Esophagus muscularis mucosa (tissue), 4 donors: ENCODE measurements at regions not wholly inside any gene's neighbourhood (a gene's known extent, or its start where the extent isn't known, plus 50 kb on each side); places are given as distances from the start of the nearest gene placed in this dataset.

Experiments
- DNase-seq: peaks from one replicate; pipeline ENCODE4 v3.0.0-alpha.2; 2017; ENCODE audit errors: extremely low spot score
- H3K27ac ChIP-seq, 4 donors: fragments of 200-600 bp; sonication (generic); replicated peaks in 1 of 4; 1 replicate in 3 of 4; 2 replicates in 1 of 4; pipeline ENCODE4 v1.5.1; 2016 to 2019; ENCODE audit warnings: mild to moderate bottlenecking in 1 of 4
- H3K27me3 ChIP-seq, 4 donors: fragments of 200-600 bp; sonication (generic); one replicate each; pipeline versions ENCODE4 v1.5.1 to v1.6.0; 2016 to 2019
- H3K36me3 ChIP-seq, 4 donors: fragments of 200-600 bp; sonication (generic); one replicate each; pipeline ENCODE4 v1.5.1; 2016 to 2019
- H3K4me1 ChIP-seq, 4 donors: fragments of 200-600 bp; sonication (generic); one replicate each; pipeline ENCODE4 v1.5.1; 2016 to 2019
- H3K4me3 ChIP-seq, 4 donors: fragments of 200-600 bp; sonication (generic); 1 replicate in 2 of 4; 2 replicates in 2 of 4; pipeline ENCODE4 v1.5.1; 2016 to 2019; ENCODE audit warnings: mild to moderate bottlenecking in 4 of 4, moderate library complexity in 1 of 4
- H3K9me3 ChIP-seq, 4 donors: fragments of 200-600 bp; sonication (generic); 1 replicate in 3 of 4; 2 replicates in 1 of 4; pipeline ENCODE4 v1.5.1; 2016 to 2019
- CTCF ChIP-seq, 3 experiments: fragments of 200-600 bp in 2 of 3; fragments of 450-650 bp in 1 of 3; sonication (generic) in 2 of 3; IDR thresholded peaks; one replicate each; pipeline ENCODE4 v1.5.1; 2017 to 2019; ENCODE audit warnings: antibody characterized with exemption in 3 of 3, mild to moderate bottlenecking in 2 of 3, moderate library complexity in 1 of 3
- EP300 ChIP-seq: sonication (generic); formaldehyde crosslinking; IDR thresholded peaks from one replicate; pipeline ENCODE4 v1.6.1; 2017; ENCODE audit warnings: antibody characterized with exemption
- POLR2A ChIP-seq: fragments of 450-650 bp; IDR thresholded peaks from one replicate; pipeline ENCODE4 v1.6.1; 2017; ENCODE audit warnings: antibody characterized with exemption, moderate library complexity, mild to moderate bottlenecking, low read depth
- POLR2AphosphoS5 ChIP-seq, 2 donors: sonication (generic); formaldehyde crosslinking; IDR thresholded peaks; one replicate each; pipeline ENCODE4 v1.6.1; 2017; ENCODE audit warnings: antibody characterized with exemption in 2 of 2
- WGBS: methylation state at CpG from one replicate; pipeline ENCODE4 v1.1.5; 2018; 5-methylcytosine and 5-hydroxymethylcytosine counted together
- intact Hi-C: fragments of 100-400 bp; cut with DNase I; formaldehyde crosslinking; loops from one replicate; pipeline ENCODE4 v1.15.1; 2023

GRCh38 chr2:76572981-76573380 lies 862.3 kb upstream of the GCFC2 start:
- H3K27me3 ChIP-seq = no peaks in the 10 kb centered on the region
- intact Hi-C loops = no loop called here
- DNase-seq = no peak
- TF ChIP-seq POLR2AphosphoS5 (IDR thresholded peaks at IDR 0.05) (no peak), CTCF (IDR thresholded peaks at IDR 0.05) (no peak), POLR2A (no peak), EP300 (no peak)
- H3K4me1 ChIP-seq = no peaks in the 10 kb centered on the region
- 78% methylated on average over 2 of the region's 2 CpGs for WGBS
- H3K9me3 ChIP-seq = no peaks in the 10 kb centered on the region
- no peaks in the 10 kb centered on the region for H3K36me3 ChIP-seq
- H3K27ac ChIP-seq = no peak overlapping the region
- H3K4me3 ChIP-seq = no peak overlapping the region

- Histone ChIP-seq H3K27me3 (no peaks in the 10 kb centered on the region), H3K4me3 (no peak overlapping the region), H3K36me3 (no peaks in the 10 kb centered on the region), H3K9me3 (no peaks in the 10 kb centered on the region), H3K4me1 (no peaks in the 10 kb centered on the region), H3K27ac (no peak overlapping the region)
- WGBS = 70% methylated on average over 6 of the region's 6 CpGs
- intact Hi-C loops = no loop called here
- no peak for DNase-seq
- TF ChIP-seq POLR2AphosphoS5 (IDR thresholded peaks at IDR 0.05) = no peak
These were observed 859.1 kb upstream of the GCFC2 start for GRCh38 chr2:76569819-76570218.

GRCh38 chr2:76567478-76567877 lies 856.8 kb upstream of the GCFC2 start:
- DNase-seq = no peak
- WGBS = 83% methylated on average over 5 of the region's 5 CpGs
- Histone ChIP-seq H3K27me3 (no peaks in the 10 kb centered on the region), H3K4me3 (no peak overlapping the region), H3K27ac (no peak overlapping the region), H3K4me1 (no peaks in the 10 kb centered on the region), H3K36me3 (no peaks in the 10 kb centered on the region), H3K9me3 (no peaks in the 10 kb centered on the region)
- intact Hi-C loops = no loop called here
- no peak for TF ChIP-seq POLR2A
- no peak for TF ChIP-seq POLR2AphosphoS5 (IDR thresholded peaks at IDR 0.05)
- TF ChIP-seq CTCF (IDR thresholded peaks at IDR 0.05) = no peak
- TF ChIP-seq EP300 = no peak

- intact Hi-C loops = no loop called here
- Histone ChIP-seq H3K36me3 (no peaks in the 10 kb centered on the region), H3K4me1 (no peaks in the 10 kb centered on the region), H3K9me3 (no peaks in the 10 kb centered on the region), H3K27ac (no peak overlapping the region), H3K27me3 (no peaks in the 10 kb centered on the region), H3K4me3 (no peak overlapping the region)
- DNase-seq = no peak
- TF ChIP-seq CTCF (IDR thresholded peaks at IDR 0.05) (no peak), POLR2A (no peak), POLR2AphosphoS5 (IDR thresholded peaks at IDR 0.05) (no peak), EP300 (no peak)
- WGBS = 89% methylated on average over 2 of the region's 2 CpGs
These were observed 854.0 kb upstream of the GCFC2 start for GRCh38 chr2:76564734-76565133.

- no peaks in the 10 kb centered on the region for H3K27me3 ChIP-seq
- WGBS = 94% methylated on average over 9 of the region's 9 CpGs
- no peaks in the 10 kb centered on the region for H3K4me1 ChIP-seq
- no peak for DNase-seq
- H3K36me3 ChIP-seq = no peaks in the 10 kb centered on the region
- no peaks in the 10 kb centered on the region for H3K9me3 ChIP-seq
- TF ChIP-seq CTCF (IDR thresholded peaks at IDR 0.05) (no peak), POLR2A (no peak), POLR2AphosphoS5 (IDR thresholded peaks at IDR 0.05) (no peak), EP300 (no peak)
- H3K27ac ChIP-seq = no peak overlapping the region
- no peak overlapping the region for H3K4me3 ChIP-seq
- intact Hi-C loops = no loop called here
These were observed 853.0 kb upstream of the GCFC2 start for GRCh38 chr2:76563730-76564129.
